ENCODE measurements at regions not wholly inside any gene's neighbourhood (a gene's known extent, or its start where the extent isn't known, plus 50 kb on each side); places are given as distances from the start of the nearest gene placed in this dataset.

DNA sequence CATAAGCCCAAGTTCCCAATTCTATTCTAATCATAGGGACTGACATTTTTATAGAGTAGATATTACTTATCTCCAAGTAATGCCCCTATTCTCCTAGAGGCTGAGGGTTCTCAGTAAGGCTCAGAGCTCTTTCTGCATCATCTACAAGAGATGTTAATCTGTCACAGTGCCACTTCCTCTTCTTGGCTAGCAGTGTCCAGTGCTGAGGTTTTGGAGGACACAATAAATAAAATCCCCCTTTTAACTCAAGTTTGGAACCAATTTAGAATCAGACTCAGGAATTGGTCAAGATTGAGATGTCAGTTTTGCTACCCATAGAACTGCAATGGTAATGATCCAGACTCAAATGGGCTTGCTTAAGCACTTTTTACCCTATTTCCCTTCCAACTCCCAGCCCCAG, 154.1 kb upstream of the ARID2 start:
- TF ChIP-seq, protein P1, sequence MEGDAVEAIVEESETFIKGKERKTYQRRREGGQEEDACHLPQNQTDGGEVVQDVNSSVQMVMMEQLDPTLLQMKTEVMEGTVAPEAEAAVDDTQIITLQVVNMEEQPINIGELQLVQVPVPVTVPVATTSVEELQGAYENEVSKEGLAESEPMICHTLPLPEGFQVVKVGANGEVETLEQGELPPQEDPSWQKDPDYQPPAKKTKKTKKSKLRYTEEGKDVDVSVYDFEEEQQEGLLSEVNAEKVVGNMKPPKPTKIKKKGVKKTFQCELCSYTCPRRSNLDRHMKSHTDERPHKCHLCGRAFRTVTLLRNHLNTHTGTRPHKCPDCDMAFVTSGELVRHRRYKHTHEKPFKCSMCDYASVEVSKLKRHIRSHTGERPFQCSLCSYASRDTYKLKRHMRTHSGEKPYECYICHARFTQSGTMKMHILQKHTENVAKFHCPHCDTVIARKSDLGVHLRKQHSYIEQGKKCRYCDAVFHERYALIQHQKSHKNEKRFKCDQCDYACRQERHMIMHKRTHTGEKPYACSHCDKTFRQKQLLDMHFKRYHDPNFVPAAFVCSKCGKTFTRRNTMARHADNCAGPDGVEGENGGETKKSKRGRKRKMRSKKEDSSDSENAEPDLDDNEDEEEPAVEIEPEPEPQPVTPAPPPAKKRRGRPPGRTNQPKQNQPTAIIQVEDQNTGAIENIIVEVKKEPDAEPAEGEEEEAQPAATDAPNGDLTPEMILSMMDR (IDR thresholded peaks at IDR 0.05): no peak
- H3K36me3 ChIP-seq (ENCODE audit: low read depth): no peaks in the 10 kb centered on the region
- no peak overlapping the region for H3K4me3 ChIP-seq
- ATAC-seq: no peak
- no peaks in the 10 kb centered on the region for H3K9me3 ChIP-seq
- H3K4me1 ChIP-seq (ENCODE audit: low read depth): peaks cover 6% of the 10 kb centered on the region
- no peak for DNase-seq
- intact Hi-C loops (cut with DNase I, micrococcal nuclease): no loop called here

DNA sequence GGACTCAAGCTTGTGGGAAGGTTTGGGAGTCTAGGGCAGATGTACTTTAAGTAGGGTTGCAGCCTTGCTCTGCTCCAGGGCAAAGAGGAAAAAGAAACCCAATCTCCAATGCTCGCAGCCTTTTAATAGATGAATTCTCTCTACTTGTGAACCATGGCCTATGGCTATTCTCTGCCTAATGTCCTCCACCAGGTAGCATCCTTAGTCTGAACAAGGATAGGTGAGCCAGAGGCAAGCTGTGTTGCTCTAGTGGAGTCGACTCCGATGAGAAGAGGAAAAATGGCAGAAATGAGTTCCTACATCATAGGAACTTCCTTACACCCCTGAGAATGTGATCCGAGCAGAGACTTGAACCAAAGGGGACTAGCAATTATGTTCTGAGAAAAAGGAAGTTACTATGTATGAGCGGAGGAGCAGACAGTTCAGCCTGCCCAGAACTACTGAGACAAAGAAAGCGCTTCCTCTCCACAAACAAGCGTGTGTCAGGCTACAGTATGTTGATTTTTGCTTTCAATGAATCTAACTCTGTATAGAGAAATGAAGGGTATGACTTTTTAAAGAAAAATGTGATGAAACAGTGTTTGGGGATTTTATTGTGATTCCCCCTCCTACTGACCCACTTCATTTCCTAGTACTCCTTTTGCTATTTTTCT, 153.6 kb upstream of the ARID2 start:
- no peak for DNase-seq
- peak; percentile 60 for ATAC-seq
- Histone ChIP-seq H3K4me1 (ENCODE audit: low read depth) (peaks cover 6% of the 10 kb centered on the region), H3K4me3 (no peak overlapping the region), H3K9me3 (no peaks in the 10 kb centered on the region), H3K36me3 (ENCODE audit: low read depth) (no peaks in the 10 kb centered on the region)
- intact Hi-C loops (cut with DNase I, micrococcal nuclease): no loop called here
- TF ChIP-seq, protein P1 (IDR thresholded peaks at IDR 0.05): no peak

DNA sequence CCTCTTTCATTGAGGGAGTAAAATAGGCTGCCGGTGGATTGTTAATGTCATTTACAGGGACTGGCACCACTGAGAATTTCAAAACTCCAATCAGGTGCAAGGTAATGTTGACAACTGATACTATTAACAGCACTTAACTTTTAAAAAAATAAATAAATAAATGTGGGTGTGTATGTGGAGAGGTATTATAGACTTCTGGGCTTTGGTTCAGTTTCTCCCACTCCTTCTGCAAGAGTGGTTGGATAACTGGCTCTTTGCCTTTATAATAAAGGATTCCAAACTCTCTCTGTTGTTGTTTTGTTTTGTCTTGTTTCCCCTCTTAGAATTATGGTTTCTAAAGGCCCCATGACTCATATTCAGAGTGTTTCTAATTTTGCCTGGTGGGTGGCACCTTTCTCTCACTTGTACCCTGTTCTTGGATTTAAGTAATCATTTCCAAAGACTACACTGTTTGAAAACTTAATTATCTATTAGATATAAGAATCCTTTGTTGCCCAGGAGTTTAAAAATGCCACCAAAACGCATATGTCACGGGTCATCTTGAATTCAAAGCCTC, 151.6 kb upstream of the ARID2 start:
- DNase-seq (no peak), ATAC-seq (no peak)
- H3K36me3 ChIP-seq (ENCODE audit: low read depth): no peaks in the 10 kb centered on the region
- intact Hi-C loops (cut with DNase I, micrococcal nuclease): no loop called here
- H3K4me3 ChIP-seq: no peak overlapping the region
- H3K4me1 ChIP-seq (ENCODE audit: low read depth): peaks cover 5% of the 10 kb centered on the region
- H3K9me3 ChIP-seq: no peaks in the 10 kb centered on the region
- TF ChIP-seq, protein P1 (IDR thresholded peaks at IDR 0.05): no peak

DNA sequence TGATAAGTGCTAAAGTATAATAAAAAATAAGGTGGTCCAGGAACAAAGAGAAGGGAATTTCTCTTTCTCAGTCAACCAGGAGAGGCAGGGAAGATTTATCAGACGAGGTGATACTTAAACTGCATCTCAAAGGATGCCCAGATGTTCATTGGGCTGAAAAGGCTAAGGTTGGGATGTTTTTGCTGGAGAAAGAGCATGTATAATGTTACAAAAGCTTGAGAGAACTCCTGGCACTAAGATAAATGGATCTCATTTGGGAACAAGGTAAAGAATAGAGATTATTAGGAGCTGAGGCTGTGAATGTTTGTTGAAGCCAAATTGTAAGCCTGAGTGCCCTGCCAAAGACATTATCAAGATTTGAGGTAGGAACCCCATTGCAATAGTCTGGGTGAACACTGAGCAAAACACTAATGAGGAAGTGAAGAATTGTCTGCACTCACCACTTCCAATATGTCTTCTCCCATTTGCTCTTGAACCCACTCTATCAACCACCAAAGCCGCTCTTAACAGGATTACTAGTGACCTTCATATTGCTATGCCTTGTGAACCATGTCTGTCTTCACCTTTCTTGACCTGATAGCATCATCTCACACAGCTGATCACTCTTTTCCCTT, 149.0 kb upstream of the ARID2 start:
- TF ChIP-seq, protein P1 (IDR thresholded peaks at IDR 0.05): no peak
- DNase-seq (no peak), ATAC-seq (no peak)
- H3K4me3 ChIP-seq: no peak overlapping the region
- H3K36me3 ChIP-seq (ENCODE audit: low read depth): no peaks in the 10 kb centered on the region
- H3K9me3 ChIP-seq: no peaks in the 10 kb centered on the region
- intact Hi-C loops (cut with DNase I, micrococcal nuclease): no loop called here
- H3K4me1 ChIP-seq (ENCODE audit: low read depth): peaks cover 10% of the 10 kb centered on the region

DNA sequence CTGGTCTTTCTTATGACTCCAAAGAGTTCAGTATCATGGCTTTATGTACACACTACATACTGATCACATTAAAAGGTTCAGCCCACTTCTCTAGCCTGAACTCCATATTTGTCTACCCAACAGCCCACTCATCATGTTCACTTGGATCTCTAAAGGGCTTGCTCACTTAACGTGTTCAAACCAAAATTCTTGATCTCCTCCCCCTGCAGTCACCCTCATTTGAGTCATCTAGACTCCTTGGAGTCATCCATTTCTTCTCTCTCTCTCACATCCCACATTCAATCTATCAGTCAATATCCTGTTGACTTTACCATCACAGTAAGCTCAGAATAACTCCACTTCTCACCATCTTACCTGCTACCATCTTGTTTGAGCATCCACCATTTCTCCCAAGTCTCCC, 148.4 kb upstream of the ARID2 start:
- Histone ChIP-seq H3K4me1 (ENCODE audit: low read depth) (peaks cover 10% of the 10 kb centered on the region), H3K9me3 (no peaks in the 10 kb centered on the region), H3K36me3 (ENCODE audit: low read depth) (no peaks in the 10 kb centered on the region), H3K4me3 (no peak overlapping the region)
- DNase-seq (no peak), ATAC-seq (no peak)
- TF ChIP-seq, protein P1 (IDR thresholded peaks at IDR 0.05): no peak
- intact Hi-C loops (cut with DNase I, micrococcal nuclease): no loop called here
